ENCODE measurements at regions not wholly inside any gene's neighbourhood (a gene's known extent, or its start where the extent isn't known, plus 50 kb on each side); places are given as distances from the start of the nearest gene placed in this dataset.
A peak's percentile ranks its signal among the peaks of the same experiment; 100 is the strongest.
"Not testable (repeated sequence)": the region's sequence is repeated elsewhere in the genome, so short reads cannot be mapped to it uniquely, and the experiment has no call there.

GRCh38 chr6:26957399-26958127 is 289.9 kb upstream of the PRSS16 start:
- DNase-seq = not testable (repeated sequence)

GRCh38 chr6:26961236-26961635 is 286.3 kb upstream of the PRSS16 start:
- not testable (repeated sequence) for DNase-seq

DNA sequence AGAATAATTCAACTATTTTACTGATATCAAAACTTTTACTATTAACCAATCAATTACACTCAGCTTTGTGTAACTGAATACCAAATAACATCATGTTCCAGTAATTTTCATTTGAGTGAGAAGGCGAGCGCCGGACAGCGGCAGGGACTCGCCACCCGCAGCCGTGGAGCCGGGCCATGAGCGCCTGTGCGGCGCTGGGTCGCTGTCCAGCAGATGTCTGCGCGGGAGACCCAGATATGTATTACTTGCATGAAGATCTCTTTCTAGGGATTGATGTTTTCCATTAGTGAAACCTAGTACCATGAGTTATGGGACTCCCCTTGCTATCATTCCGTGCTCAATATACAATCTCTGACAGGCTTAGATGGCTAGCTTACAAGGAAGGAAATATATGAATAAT is 245.1 kb upstream of the PRSS16 start:
- no peak for DNase-seq

DNA sequence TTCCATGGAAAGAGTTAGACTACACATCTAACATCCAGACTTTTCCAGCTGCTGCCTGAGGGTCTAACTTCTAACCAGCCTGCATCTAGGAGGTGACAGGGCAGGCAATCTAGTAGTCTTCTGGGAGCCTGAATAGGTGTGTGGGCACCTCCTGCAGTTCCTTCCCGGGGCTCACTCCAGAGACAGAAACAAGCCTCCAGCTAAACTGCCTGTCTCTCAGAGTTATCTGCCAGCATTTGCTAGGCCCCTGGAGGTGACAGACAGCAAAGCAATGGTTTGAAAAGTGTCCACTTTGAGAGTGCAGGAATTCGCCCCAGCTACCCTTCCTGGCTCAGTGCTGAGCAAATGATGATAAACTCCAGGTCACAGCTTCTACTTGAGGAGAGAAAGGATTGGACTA is 240.5 kb upstream of the PRSS16 start:
- DNase-seq = no peak

GRCh38 chr6:27008613-27009012 is 238.9 kb upstream of the PRSS16 start:
- DNase-seq = not testable (repeated sequence)

DNA sequence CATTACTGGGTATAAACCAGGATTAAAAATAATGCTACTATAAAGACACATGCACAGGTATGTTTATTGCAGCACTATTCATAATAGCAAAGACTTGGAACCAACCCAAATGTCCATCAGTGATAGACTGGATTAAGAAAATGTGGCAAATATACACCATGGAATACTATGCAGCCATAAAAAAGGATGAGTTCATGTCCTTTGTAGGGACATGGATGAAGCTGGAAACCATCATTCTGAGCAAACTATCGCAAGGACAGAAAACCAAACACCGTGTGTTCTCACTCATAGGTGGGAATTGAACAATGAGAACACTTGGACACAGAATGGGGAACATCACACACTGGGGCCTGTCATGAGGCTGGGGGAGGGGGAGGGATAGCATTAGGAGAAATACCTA is 233.4 kb upstream of the PRSS16 start:
- not testable (repeated sequence) for DNase-seq

GRCh38 chr6:27016689-27017088 is 230.8 kb upstream of the PRSS16 start:
- no peak for DNase-seq

DNA sequence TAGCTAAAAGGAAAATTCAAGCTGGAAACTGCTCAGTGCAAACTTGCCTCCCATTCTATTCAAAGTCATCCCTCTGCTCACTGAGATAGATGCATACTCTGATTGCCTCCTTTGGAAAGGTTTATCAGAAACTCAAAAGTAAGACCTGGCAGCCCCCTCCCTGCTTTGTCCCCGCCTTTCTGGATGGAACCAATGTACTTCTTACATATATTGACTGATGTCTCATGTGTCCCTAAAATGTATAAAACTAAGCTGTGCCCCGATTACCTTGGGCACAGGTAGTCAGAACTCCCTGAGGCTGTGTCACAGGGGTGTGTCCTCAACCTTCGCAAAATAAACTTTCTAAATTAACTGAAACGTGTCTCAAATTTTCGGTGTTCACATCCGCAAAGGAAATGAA is 229.1 kb upstream of the PRSS16 start:
- DNase-seq = not testable (repeated sequence)

GRCh38 chr6:27019651-27020552 is 227.6 kb upstream of the PRSS16 start:
- DNase-seq = peak; percentile 35

GRCh38 chr6:27020553-27020880 is 227.0 kb upstream of the PRSS16 start:
- no peak for DNase-seq

DNA sequence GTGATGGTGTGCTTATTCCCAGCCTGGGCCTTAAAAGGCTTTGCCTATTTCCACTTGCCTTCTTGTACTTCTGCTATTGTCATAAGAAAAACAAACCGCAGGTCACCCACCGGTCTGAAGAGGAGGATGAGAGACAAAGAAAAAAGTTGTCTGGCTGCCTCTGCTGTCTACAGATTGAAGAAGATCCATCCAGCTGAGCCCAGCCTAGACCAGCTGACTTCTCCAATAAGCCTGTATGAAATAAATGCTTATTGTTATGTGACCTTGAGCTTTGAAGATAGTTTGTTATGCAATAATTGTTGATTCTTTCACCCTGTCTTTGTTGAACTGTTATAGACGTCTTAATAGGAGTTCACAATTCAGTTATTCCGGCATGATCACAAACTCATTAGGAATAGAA is 223.8 kb upstream of the PRSS16 start:
- DNase-seq = no peak

- no peak for DNase-seq
Measured at GRCh38 chr6:27025351-27025750, 222.2 kb upstream of the PRSS16 start.

DNA sequence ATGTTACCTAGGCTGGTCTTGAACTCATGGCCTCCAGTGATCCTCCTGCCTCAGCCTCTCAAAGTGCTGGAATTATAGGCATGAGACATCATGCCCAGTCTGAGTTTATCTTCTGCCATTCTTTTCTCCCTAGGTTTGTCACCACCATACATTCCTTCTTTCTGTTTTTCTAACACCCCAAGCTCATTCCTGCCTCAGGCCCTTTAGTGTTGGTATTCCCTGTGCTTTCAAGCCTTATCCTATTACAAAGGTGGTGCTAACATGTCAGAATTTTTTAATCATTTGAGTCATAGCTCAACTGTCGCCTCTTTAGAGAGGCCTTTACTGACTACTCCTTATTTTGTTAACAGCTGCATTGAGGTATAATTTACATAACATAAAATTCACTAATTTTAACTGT is 221.1 kb upstream of the PRSS16 start:
- DNase-seq = no peak

- DNase-seq = no peak
Measured at GRCh38 chr6:27031302-27031701, 216.2 kb upstream of the PRSS16 start.

- no peak for DNase-seq
Measured at GRCh38 chr6:27038498-27038897, 209.0 kb upstream of the PRSS16 start.

GRCh38 chr6:27040244-27041042 is 207.1 kb upstream of the PRSS16 start:
- no peak for DNase-seq

DNA sequence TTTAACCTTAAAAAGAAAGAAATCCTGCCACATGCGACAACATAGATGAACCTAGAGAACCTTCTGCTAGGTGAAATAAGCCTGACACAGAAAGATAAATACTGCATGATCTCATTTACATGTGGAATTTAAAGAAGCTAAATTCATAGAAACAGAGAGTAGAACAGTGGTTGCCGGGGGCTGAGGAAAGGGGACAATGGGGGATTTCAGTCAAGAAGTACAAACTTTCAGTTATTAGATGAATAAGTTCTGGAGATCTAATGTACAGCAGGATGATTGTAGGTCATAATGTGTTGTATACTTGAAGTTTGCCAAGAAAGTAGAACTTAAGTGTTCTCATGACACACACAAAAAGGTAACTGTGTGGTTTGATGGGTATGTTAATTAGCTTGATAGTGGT is 204.3 kb upstream of the PRSS16 start:
- no peak for DNase-seq

DNA sequence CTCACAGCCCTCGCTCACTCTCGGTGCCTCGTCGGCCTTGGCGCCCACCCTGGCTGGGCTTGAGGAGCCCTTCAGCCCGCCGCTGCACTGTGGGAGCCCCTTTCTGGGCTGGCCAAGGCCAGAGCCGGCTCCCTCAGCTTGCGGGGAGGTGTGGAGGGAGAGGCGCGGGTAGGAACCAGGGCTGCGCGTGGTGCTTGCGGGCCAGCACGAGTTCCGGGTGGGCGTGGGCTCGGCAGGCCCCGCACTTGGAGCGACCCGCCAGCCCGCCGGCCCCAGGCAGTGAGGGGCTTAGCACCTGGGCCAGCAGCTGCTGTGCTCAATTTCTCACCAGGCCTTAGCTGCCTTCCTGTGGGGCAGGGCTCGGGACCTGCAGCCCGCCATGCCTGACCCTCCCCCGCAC is 202.4 kb upstream of the PRSS16 start:
- not testable (repeated sequence) for DNase-seq

DNA sequence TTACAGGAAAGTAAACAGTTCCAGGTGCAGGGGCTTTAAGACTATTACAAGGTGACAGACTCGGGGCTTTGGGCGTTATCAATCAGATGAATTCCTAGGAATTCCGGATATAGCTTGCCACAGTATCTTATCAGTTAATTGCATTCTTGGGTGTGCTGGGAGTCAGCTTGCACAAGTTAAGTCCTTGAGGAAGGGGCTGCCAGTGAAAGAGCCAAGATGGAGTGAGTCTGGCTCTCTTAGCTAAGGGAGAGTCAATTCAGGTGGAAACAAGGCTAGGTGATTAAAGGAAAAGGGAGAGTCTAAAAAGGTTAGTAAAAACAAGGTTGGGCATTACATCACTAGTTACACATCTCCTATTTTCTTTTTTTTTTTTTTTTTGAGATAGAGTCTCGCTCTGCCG is 199.8 kb upstream of the PRSS16 start:
- DNase-seq = not testable (repeated sequence)

GRCh38 chr6:27049863-27050781 is 197.4 kb upstream of the PRSS16 start:
- no peak for DNase-seq

DNA sequence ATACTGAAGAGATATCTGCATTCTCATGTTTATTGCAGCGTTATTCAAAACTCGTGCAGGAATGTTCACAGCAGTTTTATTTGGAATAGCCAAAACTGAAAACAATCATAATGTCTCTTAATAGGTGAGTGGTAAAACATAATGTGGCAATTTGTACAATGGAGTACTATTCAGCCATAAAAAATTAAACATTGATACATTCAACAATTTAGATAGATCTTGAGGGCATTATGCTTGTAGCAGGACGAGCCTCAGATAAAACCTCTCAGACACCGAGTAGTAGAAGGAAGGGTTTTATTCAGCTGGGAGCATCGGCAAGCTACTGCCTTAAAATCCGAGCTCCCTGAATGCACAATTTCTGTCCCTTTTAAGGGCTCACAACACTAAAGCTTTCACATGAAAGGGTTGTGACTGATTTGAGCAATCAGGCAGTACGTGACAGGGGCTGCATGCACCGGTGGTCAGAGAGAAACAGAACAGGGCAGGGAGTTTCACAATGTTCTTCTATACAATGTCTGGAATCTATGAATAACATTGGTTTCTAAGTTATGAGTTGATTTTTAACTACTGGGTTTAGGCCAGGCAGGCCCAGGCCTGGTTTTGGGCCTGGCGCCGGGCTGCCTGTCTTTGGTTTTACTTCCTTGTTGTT is 195.3 kb upstream of the PRSS16 start:
- DNase-seq = not testable (repeated sequence)

GRCh38 chr6:27052731-27053082 is 194.8 kb upstream of the PRSS16 start:
- no peak for DNase-seq
